OCI-LY7 (cell line): ENCODE measurements at regions not wholly inside any gene's neighbourhood (a gene's known extent, or its start where the extent isn't known, plus 50 kb on each side); places are given as distances from the start of the nearest gene placed in this dataset.

Source experiments
- BruUV-seq: library from RNA; stranded (reverse); fragments of 400-500 nt; replicated peaks from 2 replicates; lab custom pipeline; 2021; lab: Mats Ljungman, UMichigan
- CTCF ChIA-PET: fragments of 300-600 bp; sonication (Branson Sonifier 250); formaldehyde crosslinking; loops from one replicate; lab custom pipeline; 2022; ENCODE audit warnings: antibody characterized with exemption; ENCODE audit not compliant: unreplicated experiment; lab: Charles Lee
- POLR2A ChIA-PET: fragments of 300-600 bp; sonication (Branson Sonifier 250); formaldehyde crosslinking; loops from one replicate; lab custom pipeline; 2022; ENCODE audit warnings: antibody characterized with exemption; lab: Charles Lee
- DNase-seq: peaks from one replicate; pipeline ENCODE4 v3.0.0-alpha.2; 2015; ENCODE audit warnings: low spot score
- H2AFZ ChIP-seq: fragments of 200-600 bp; sonication (generic), shearing (Covaris generic); 2 replicates; pipeline ENCODE4 v1.6.1; 2014; ENCODE audit warnings: mild to moderate bottlenecking, antibody characterized with exemption, low read length, moderate library complexity
- H3K27ac ChIP-seq: fragments of 200-600 bp; sonication (generic); 2 replicates; pipeline ENCODE4 v1.5.1; 2014; ENCODE audit warnings: mixed run types, low read depth, mild to moderate bottlenecking, moderate library complexity, low read length, inconsistent platforms; ENCODE audit not compliant: poor library complexity, severe bottlenecking
- H3K36me3 ChIP-seq: fragments of 200-600 bp; sonication (generic); 2 replicates; pipeline ENCODE4 v1.6.1; 2014; ENCODE audit warnings: mild to moderate bottlenecking, antibody characterized with exemption, low read length, moderate library complexity, mixed read lengths; ENCODE audit not compliant: insufficient read depth
- H3K4me1 ChIP-seq: fragments of 200-600 bp; sonication (generic); 2 replicates; pipeline ENCODE4 v1.5.1; 2014; ENCODE audit warnings: mild to moderate bottlenecking, low read length; ENCODE audit not compliant: insufficient read depth, poor library complexity, severe bottlenecking
- H3K4me2 ChIP-seq: fragments of 200-600 bp; sonication (generic); 2 replicates; pipeline ENCODE4 v1.6.1; 2014; ENCODE audit warnings: mild to moderate bottlenecking, low read length
- H3K4me3 ChIP-seq: fragments of 200-600 bp; sonication (generic); 2 replicates; pipeline ENCODE4 v1.5.1; 2014; ENCODE audit warnings: mild to moderate bottlenecking, low read depth, low read length; ENCODE audit not compliant: poor library complexity, severe bottlenecking
- H3K79me2 ChIP-seq: fragments of 200-600 bp; sonication (generic); 2 replicates; pipeline ENCODE4 v1.6.1; 2016; ENCODE audit warnings: low read depth, mild to moderate bottlenecking, low read length, moderate library complexity, mixed read lengths; ENCODE audit not compliant: insufficient read depth
- H3K9me2 ChIP-seq: fragments of 200-600 bp; sonication (generic); 2 replicates; pipeline ENCODE4 v1.6.1; 2016; ENCODE audit warnings: mild to moderate bottlenecking, low read length, mixed read lengths; ENCODE audit not compliant: insufficient read depth
- H3K9me3 ChIP-seq: fragments of 200-600 bp; sonication (generic); 2 replicates; pipeline ENCODE4 v1.6.1; 2014; ENCODE audit warnings: mild to moderate bottlenecking, mixed run types, low read length, mixed read lengths
- H4K20me1 ChIP-seq: fragments of 200-600 bp; sonication (generic); 2 replicates; pipeline ENCODE4 v1.6.1; 2014; ENCODE audit warnings: mild to moderate bottlenecking, antibody characterized with exemption, low read length, moderate library complexity, mixed read lengths; ENCODE audit not compliant: insufficient read depth
- EZH2phosphoT487 ChIP-seq: fragments of 200-600 bp; sonication (generic); IDR thresholded peaks from 2 replicates; pipeline ENCODE4 v1.6.1; 2018; ENCODE audit warnings: low read depth, borderline replicate concordance, mild to moderate bottlenecking, mixed run types, antibody characterized with exemption, low read length, moderate library complexity, mixed read lengths
- intact Hi-C: fragments of 100-400 bp; cut with micrococcal nuclease; formaldehyde crosslinking; loops from one replicate; pipeline ENCODE4 v1.10.0; 2022; ENCODE audit not compliant: unreplicated experiment
- TF ChIP-seq, protein P1 (sequence below): fragments of 200-600 bp; sonication (generic); conservative IDR thresholded peaks from 2 replicates; pipeline ENCODE4 v1.5.1; 2014; ENCODE audit warnings: mild to moderate bottlenecking, antibody characterized with exemption, low read length, moderate library complexity, mixed read lengths

- ChIA-PET POLR2A (interaction anchor here (0.6 kb wide), 1 partner anchor 29 kb away, joined by 3 read pairs; no protein-coding TSS in a partner anchor), CTCF (no interaction called here)
- no peaks in the 10 kb centered on the region for H3K36me3 ChIP-seq
- H3K9me2 ChIP-seq = no peaks in the 10 kb centered on the region
- H3K4me1 ChIP-seq = peaks cover 13% of the 10 kb centered on the region
- H3K4me2 ChIP-seq = no peak overlapping the region
- no peaks in the 10 kb centered on the region for H4K20me1 ChIP-seq
- no peak for DNase-seq
- H3K27ac ChIP-seq = no peak overlapping the region
- H2AFZ ChIP-seq = peak overlapping the region; percentile 17; the same call in 1 of the 2 replicates
- H3K4me3 ChIP-seq = no peak overlapping the region
- no TSS peak for BruUV-seq
- intact Hi-C loops = no loop called here
- no peak for TF ChIP-seq EZH2phosphoT487
- TF ChIP-seq, protein P1, sequence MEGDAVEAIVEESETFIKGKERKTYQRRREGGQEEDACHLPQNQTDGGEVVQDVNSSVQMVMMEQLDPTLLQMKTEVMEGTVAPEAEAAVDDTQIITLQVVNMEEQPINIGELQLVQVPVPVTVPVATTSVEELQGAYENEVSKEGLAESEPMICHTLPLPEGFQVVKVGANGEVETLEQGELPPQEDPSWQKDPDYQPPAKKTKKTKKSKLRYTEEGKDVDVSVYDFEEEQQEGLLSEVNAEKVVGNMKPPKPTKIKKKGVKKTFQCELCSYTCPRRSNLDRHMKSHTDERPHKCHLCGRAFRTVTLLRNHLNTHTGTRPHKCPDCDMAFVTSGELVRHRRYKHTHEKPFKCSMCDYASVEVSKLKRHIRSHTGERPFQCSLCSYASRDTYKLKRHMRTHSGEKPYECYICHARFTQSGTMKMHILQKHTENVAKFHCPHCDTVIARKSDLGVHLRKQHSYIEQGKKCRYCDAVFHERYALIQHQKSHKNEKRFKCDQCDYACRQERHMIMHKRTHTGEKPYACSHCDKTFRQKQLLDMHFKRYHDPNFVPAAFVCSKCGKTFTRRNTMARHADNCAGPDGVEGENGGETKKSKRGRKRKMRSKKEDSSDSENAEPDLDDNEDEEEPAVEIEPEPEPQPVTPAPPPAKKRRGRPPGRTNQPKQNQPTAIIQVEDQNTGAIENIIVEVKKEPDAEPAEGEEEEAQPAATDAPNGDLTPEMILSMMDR = no peak
- H3K9me3 ChIP-seq = no peaks in the 10 kb centered on the region
- H3K79me2 ChIP-seq = no peaks in the 10 kb centered on the region
These were observed 489.7 kb downstream of the SOX11 start for GRCh38 chr2:6181926-6182325.

DNA sequence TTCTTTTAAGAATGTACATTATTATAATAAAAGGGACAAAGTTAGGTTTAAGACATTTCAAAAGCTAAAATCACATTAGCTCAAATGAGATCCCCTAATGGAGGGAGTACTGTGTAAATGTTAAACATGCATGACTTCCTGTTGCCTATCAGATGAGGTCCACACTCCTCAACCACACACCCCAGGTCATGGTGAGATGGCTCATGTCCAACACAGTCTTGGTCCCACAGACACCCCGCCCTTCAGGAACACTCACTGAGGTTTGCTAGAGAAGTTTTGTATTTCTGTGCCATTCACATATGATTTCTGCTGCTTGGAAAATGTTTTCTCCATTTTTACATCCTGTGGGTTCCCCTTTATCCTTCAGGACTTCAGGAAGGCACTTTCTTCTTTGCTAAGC, 491.0 kb downstream of the SOX11 start:
- intact Hi-C loops = no loop called here

More for the DNA sequence above, 491.0 kb downstream of the SOX11 start:
- H3K4me2 ChIP-seq = no peak overlapping the region
- H3K9me2 ChIP-seq = no peaks in the 10 kb centered on the region
- TF ChIP-seq EZH2phosphoT487 = no peak
- TF ChIP-seq, protein P1 = no peak
- peak overlapping the region; percentile 41; the same call in 1 of the 2 replicates for H2AFZ ChIP-seq
- H3K9me3 ChIP-seq = no peaks in the 10 kb centered on the region
- no peaks in the 10 kb centered on the region for H4K20me1 ChIP-seq
- POLR2A ChIA-PET = interaction anchor here (0.8 kb wide), 1 partner anchor 39 kb away, joined by 5 read pairs; no protein-coding TSS in a partner anchor
- H3K79me2 ChIP-seq = no peaks in the 10 kb centered on the region
- peaks cover 11% of the 10 kb centered on the region for H3K4me1 ChIP-seq
- no TSS peak for BruUV-seq
- CTCF ChIA-PET = no interaction called here
- H3K4me3 ChIP-seq = no peak overlapping the region
- H3K27ac ChIP-seq = no peak overlapping the region
- no peaks in the 10 kb centered on the region for H3K36me3 ChIP-seq
- no peak for DNase-seq
